Left lung (tissue), 4 donors: ENCODE measurements at regions not wholly inside any gene's neighbourhood (a gene's known extent, or its start where the extent isn't known, plus 50 kb on each side); places are given as distances from the start of the nearest gene placed in this dataset.
A peak's percentile ranks its signal among the peaks of the same experiment; 100 is the strongest.

Experiments used
- ATAC-seq: fragments of 200-7000 bp; cut with Tn5 transposase; one replicate; pipeline ENCODE4 v1.9.1; 2020; ENCODE audit warnings: moderate library complexity
- DNase-seq, 4 donors: peaks; one replicate each; pipeline ENCODE4 v3.0.0-alpha.2; 2013 to 2020
- H3K27ac ChIP-seq, 2 donors: fragments of 200-600 bp; sonication (generic) in 1 of 2; one replicate each; pipeline versions ENCODE4 v1.5.0 to v1.8.0; 2020 to 2021
- H3K27me3 ChIP-seq, 2 donors: fragments of 200-600 bp; sonication (generic) in 1 of 2; one replicate each; pipeline versions ENCODE4 v1.5.0 to v1.8.0; 2020 to 2021
- H3K36me3 ChIP-seq, 2 donors: fragments of 200-600 bp; sonication (generic) in 1 of 2; one replicate each; pipeline versions ENCODE4 v1.5.0 to v1.8.0; 2020 to 2021
- H3K4me1 ChIP-seq, 2 donors: fragments of 200-600 bp; one replicate each; pipeline ENCODE4 v1.8.0; 2021
- H3K4me3 ChIP-seq, 2 donors: fragments of 200-600 bp; sonication (generic) in 1 of 2; one replicate each; pipeline versions ENCODE4 v1.5.0 to v1.8.0; 2020 to 2021; ENCODE audit warnings: mild to moderate bottlenecking in 1 of 2
- H3K9me3 ChIP-seq, 2 donors: fragments of 200-600 bp; sonication (generic) in 1 of 2; one replicate each; pipeline versions ENCODE4 v1.5.0 to v1.8.0; 2020 to 2021
- intact Hi-C, 2 donors: fragments of 100-400 bp; cut with DNase I; formaldehyde crosslinking; loops; one replicate each; pipeline versions ENCODE4 v1.11.2 to v1.14.2; 2022
- TF ChIP-seq, protein P1 (sequence below), 2 donors: fragments of 200-600 bp; sonication (generic) in 1 of 2; IDR thresholded peaks; one replicate each; pipeline versions ENCODE4 v1.5.0 to v1.8.0; 2021; ENCODE audit warnings: antibody characterized with exemption in 2 of 2
- donor health status: DM: no; HTN: yes; CAD: no.
- donor health status: DM: no; HTN: no; CAD: no.

DNA sequence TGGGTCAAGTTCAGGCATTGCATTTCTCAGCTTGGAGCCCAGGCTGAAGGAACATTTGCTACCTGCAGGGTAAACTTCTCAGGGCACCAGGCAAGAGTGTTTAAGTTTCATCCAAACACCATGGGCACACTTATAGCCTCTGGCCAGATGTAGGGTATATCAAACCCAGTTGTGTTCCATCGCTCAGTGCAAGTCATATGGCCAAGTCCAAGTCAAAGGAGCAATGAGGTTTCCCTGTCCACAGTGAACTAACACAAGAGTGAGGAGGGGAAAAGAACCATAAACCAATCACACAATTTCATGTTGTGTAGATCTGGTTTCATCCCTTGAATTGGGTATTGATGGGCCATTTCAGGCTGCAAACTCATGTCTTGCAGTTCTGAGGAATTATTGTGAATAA lies 107.2 kb downstream of the SOX11 start:
- DNase-seq (no peak), ATAC-seq (no peak)
- no peaks in the 10 kb centered on the region for H3K36me3 ChIP-seq
- intact Hi-C loops, result no loop called here
- TF ChIP-seq, protein P1, sequence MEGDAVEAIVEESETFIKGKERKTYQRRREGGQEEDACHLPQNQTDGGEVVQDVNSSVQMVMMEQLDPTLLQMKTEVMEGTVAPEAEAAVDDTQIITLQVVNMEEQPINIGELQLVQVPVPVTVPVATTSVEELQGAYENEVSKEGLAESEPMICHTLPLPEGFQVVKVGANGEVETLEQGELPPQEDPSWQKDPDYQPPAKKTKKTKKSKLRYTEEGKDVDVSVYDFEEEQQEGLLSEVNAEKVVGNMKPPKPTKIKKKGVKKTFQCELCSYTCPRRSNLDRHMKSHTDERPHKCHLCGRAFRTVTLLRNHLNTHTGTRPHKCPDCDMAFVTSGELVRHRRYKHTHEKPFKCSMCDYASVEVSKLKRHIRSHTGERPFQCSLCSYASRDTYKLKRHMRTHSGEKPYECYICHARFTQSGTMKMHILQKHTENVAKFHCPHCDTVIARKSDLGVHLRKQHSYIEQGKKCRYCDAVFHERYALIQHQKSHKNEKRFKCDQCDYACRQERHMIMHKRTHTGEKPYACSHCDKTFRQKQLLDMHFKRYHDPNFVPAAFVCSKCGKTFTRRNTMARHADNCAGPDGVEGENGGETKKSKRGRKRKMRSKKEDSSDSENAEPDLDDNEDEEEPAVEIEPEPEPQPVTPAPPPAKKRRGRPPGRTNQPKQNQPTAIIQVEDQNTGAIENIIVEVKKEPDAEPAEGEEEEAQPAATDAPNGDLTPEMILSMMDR (IDR thresholded peaks at IDR 0.05), result no peak
- no peaks in the 10 kb centered on the region for H3K27me3 ChIP-seq
- no peak overlapping the region for H3K27ac ChIP-seq
- H3K4me3 ChIP-seq, result no peak overlapping the region
- peaks cover 0 to 16% of the 10 kb centered on the region in 2 donors for H3K9me3 ChIP-seq
- H3K4me1 ChIP-seq, result no peaks in the 10 kb centered on the region

DNA sequence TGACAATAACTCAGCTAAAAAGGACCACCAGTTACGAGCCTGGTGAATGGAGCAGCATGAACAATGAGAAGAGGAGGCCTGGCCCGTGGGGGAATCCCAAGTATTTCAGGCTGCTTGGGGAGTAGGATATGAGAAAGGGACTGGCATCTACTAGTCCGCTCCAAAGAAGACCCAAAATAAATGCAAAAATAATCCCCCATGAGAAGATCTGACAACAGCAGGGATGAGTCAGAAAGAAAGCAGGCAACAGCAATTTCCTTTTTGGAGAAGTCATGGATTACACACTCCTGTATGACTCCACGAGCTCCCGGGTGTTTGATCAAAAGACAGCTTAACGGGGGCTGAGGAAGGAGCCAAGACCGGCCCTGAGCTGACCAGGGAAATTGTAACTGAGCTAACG lies 111.4 kb downstream of the SOX11 start:
- Histone ChIP-seq H3K4me3 (no peak overlapping the region), H3K36me3 (no peaks in the 10 kb centered on the region), H3K27me3 (no peaks in the 10 kb centered on the region), H3K4me1 (no peaks in the 10 kb centered on the region), H3K27ac (no peak overlapping the region), H3K9me3 (peaks cover 0 to 15% of the 10 kb centered on the region in 2 donors)
- ATAC-seq, result no peak
- no peak for DNase-seq
- TF ChIP-seq, protein P1 (IDR thresholded peaks at IDR 0.05), result no peak
- intact Hi-C loops, result no loop called here

DNA sequence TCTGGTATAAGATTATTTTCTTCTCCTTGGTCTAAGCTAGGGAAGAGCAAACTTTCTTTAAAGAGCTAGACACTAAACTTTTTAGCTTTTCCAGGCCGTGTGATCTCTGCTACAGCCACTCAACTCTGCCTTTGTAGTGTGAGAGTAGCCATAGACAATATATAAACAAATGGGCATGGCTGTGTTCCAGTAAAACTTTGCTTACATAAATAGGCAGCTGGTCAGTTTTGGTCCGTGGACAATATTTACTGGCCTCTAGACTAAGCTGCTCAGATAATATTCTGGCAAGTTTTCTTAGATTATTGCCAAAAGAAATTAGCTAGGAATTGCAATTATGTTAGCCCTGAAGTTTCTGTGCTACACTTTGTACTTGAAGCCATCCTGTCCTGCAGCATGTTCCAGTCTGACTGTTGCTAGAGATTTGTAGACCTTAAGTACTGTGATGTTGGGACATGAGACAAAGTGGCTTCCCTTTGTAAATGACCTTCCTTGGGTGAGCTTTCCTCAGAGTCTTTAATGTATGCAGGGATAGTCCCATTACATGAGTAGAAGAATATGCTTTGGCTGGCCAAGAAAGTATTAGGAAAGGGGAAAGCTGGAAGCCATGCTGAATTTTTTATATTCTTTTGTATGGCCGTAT lies 126.9 kb downstream of the SOX11 start:
- Histone ChIP-seq H3K36me3 (no peaks in the 10 kb centered on the region), H3K4me3 (no peak overlapping the region), H3K27ac (no peak overlapping the region), H3K27me3 (no peaks in the 10 kb centered on the region), H3K4me1 (no peaks in the 10 kb centered on the region), H3K9me3 (peaks cover 0 to 5% of the 10 kb centered on the region in 2 donors)
- ATAC-seq (no peak), DNase-seq (peak in 2 of 4 donors; percentile 81 to 84)
- TF ChIP-seq, protein P1 (IDR thresholded peaks at IDR 0.05), result no peak
- intact Hi-C loops, result no loop called here

DNA sequence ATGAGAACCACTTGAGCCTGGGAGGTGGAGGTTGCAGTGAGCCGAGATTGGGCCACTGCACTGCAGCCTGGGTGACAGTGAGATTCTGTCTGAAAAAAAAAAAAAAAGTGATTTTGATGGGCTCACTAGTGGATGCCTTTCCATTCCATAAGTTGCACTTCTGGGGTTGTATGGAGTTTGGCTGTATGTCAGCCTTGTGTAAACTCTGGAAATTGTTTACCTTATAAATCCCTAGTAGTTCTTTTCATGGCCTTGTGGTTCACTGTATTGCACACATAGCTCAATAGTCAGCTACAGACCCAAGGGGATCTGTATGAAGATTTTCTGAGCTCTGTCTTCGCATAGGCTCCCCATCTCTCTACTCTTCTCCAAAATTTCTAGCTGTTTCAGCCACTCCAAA lies 131.9 kb downstream of the SOX11 start:
- no peak for DNase-seq
- no peak for ATAC-seq
- no peak overlapping the region for H3K4me3 ChIP-seq
- TF ChIP-seq, protein P1 (IDR thresholded peaks at IDR 0.05), result no peak
- H3K4me1 ChIP-seq, result no peaks in the 10 kb centered on the region
- intact Hi-C loops, result no loop called here
- H3K9me3 ChIP-seq, result peaks cover 0 to 5% of the 10 kb centered on the region in 2 donors
- no peak overlapping the region for H3K27ac ChIP-seq
- no peaks in the 10 kb centered on the region for H3K27me3 ChIP-seq
- H3K36me3 ChIP-seq, result no peaks in the 10 kb centered on the region

DNA sequence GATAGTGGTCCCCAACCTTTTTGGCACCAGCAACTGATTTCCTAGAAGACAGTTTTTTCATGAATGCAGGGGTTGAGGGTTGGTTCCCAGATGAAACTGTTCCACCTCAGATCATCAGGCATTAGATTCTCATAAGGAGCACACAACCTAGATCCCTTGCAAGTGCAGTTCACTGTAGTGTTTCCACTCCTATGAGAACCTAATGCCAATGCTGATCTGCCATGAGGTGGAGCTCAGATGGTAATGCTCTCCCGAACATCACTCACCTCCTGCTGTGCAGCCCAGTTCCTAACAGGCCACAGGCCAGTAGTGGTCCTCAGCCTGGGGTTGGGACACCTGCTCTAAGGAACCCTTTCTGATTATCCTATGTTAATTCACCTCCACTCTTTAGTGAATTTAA lies 133.5 kb downstream of the SOX11 start:
- DNase-seq, result no peak
- TF ChIP-seq, protein P1 (IDR thresholded peaks at IDR 0.05), result no peak
- H3K4me1 ChIP-seq, result no peaks in the 10 kb centered on the region
- H3K27ac ChIP-seq, result no peak overlapping the region
- H3K36me3 ChIP-seq, result no peaks in the 10 kb centered on the region
- peaks cover 0 to 5% of the 10 kb centered on the region in 2 donors for H3K9me3 ChIP-seq
- intact Hi-C loops, result no loop called here
- H3K27me3 ChIP-seq, result no peaks in the 10 kb centered on the region
- no peak for ATAC-seq
- H3K4me3 ChIP-seq, result no peak overlapping the region
